B cell (primary cell): ENCODE measurements at regions not wholly inside any gene's neighbourhood (a gene's known extent, or its start where the extent isn't known, plus 50 kb on each side); places are given as distances from the start of the nearest gene placed in this dataset.

ENCODE experiments used
- ATAC-seq: fragments of 200-7000 bp; cut with Tn5 transposase; one replicate; pipeline ENCODE4 v1.10.0; 2021; ENCODE audit warnings: low read depth, mild to moderate bottlenecking, moderate number of reproducible peaks, moderate library complexity
- CTCF ChIA-PET: fragments of 350-600 bp; sonication (Branson Sonifier 250); formaldehyde crosslinking; loops from one replicate; lab custom pipeline; 2021; ENCODE audit warnings: antibody characterized with exemption, inconsistent platforms; lab: Charles Lee
- POLR2A ChIA-PET: fragments of 350-600 bp; sonication (Branson Sonifier 250); formaldehyde crosslinking; loops from one replicate; lab custom pipeline; 2021; ENCODE audit warnings: antibody characterized with exemption; lab: Charles Lee
- DNase-seq: peaks from one replicate; pipeline ENCODE4 v3.0.0; 2013
- H2AFZ ChIP-seq: 2 replicates; pipeline ENCODE4 v1.6.1; 2012; ENCODE audit warnings: mild to moderate bottlenecking, low read depth, low read length; ENCODE audit not compliant: insufficient read depth, poor library complexity, severe bottlenecking
- H3K27ac ChIP-seq, 2 donors: 1 replicate in 1 of 2; 2 replicates in 1 of 2; pipeline ENCODE4 v1.5.1; 2012 to 2013; ENCODE audit warnings: low read length in 2 of 2, mild to moderate bottlenecking in 2 of 2, moderate library complexity in 1 of 2
- H3K27me3 ChIP-seq, 4 experiments: fragments of 200-600 bp in 1 of 4; sonication (generic) in 1 of 4; replicated peaks in 1 of 4; 1 replicate in 2 of 4; 2 replicates in 2 of 4; pipeline versions ENCODE4 v1.6.1 to v1.7.0; 2013 to 2016; ENCODE audit warnings: low read length in 3 of 4, mild to moderate bottlenecking in 2 of 4, mixed read lengths in 1 of 4, moderate library complexity in 1 of 4; ENCODE audit not compliant: insufficient read depth in 4 of 4, control insufficient read depth in 3 of 4; ENCODE audit errors: control extremely low read depth in 1 of 4
- H3K36me3 ChIP-seq, 2 experiments: replicated peaks in 1 of 2; 1 replicate in 1 of 2; 2 replicates in 1 of 2; pipeline versions ENCODE4 v1.6.1 to v1.7.1; 2013; ENCODE audit warnings: low read length in 1 of 2; ENCODE audit not compliant: insufficient read depth in 2 of 2, control insufficient read depth in 1 of 2; ENCODE audit errors: control extremely low read depth in 1 of 2, extremely low read depth in 1 of 2
- H3K4me1 ChIP-seq, 2 donors: fragments of 200-600 bp in 1 of 2; sonication (generic) in 1 of 2; 1 replicate in 1 of 2; 2 replicates in 1 of 2; pipeline versions ENCODE4 v1.5.1 to v1.6.1; 2013 to 2017; ENCODE audit warnings: low read length in 2 of 2; ENCODE audit not compliant: control insufficient read depth in 2 of 2, insufficient read depth in 2 of 2
- H3K4me2 ChIP-seq: replicated peaks from 2 replicates; pipeline ENCODE3; 2012; ENCODE audit warnings: mild to moderate bottlenecking, low read depth, low read length; ENCODE audit not compliant: poor library complexity, severe bottlenecking
- H3K4me3 ChIP-seq, 5 experiments: fragments of 200-600 bp in 1 of 5; sonication (generic) in 1 of 5; 1 replicate in 3 of 5; 2 replicates in 2 of 5; pipeline versions ENCODE4 v1.5.1 to v1.7.0; 2011 to 2016; ENCODE audit warnings: low read length in 4 of 5, mild to moderate bottlenecking in 4 of 5, low read depth in 2 of 5, control low read depth in 1 of 5, moderate library complexity in 1 of 5; ENCODE audit not compliant: insufficient read depth in 1 of 5; ENCODE audit errors: control extremely low read depth in 1 of 5, extremely low read depth in 1 of 5
- H3K79me2 ChIP-seq: fragments of 200-600 bp; sonication (generic); one replicate; pipeline ENCODE4 v1.6.0; 2016; ENCODE audit warnings: low read length; ENCODE audit not compliant: control insufficient read depth, insufficient read depth
- H3K9ac ChIP-seq: fragments of 200-600 bp; sonication (generic); 2 replicates; pipeline ENCODE4 v1.6.1; 2017; ENCODE audit warnings: mild to moderate bottlenecking, low read length, moderate library complexity
- H3K9me3 ChIP-seq, 3 donors: one replicate each; pipeline versions ENCODE4 v1.6.1 to v1.7.1; 2013; ENCODE audit warnings: low read length in 2 of 3; ENCODE audit not compliant: control insufficient read depth in 2 of 3, insufficient read depth in 1 of 3; ENCODE audit errors: control extremely low read depth in 1 of 3
- H4K20me1 ChIP-seq: 2 replicates; pipeline ENCODE4 v1.6.0; 2012; ENCODE audit warnings: mild to moderate bottlenecking, low read length; ENCODE audit not compliant: insufficient read depth, control insufficient read depth, poor library complexity, severe bottlenecking
- H3K27ac Mint-ChIP-seq: one replicate; pipeline ENCODE4 v1.8.0; 2021; ENCODE audit warnings: mixed read lengths
- H3K27me3 Mint-ChIP-seq: one replicate; pipeline ENCODE4 v1.8.0; 2021; ENCODE audit warnings: mixed read lengths
- H3K4me1 Mint-ChIP-seq: one replicate; pipeline ENCODE4 v1.8.0; 2021; ENCODE audit warnings: mixed read lengths
- H3K4me3 Mint-ChIP-seq: one replicate; pipeline ENCODE4 v1.8.0; 2021; ENCODE audit warnings: mixed read lengths
- H3K9me3 Mint-ChIP-seq: one replicate; pipeline ENCODE4 v1.8.0; 2022; ENCODE audit warnings: mixed read lengths; ENCODE audit not compliant: insufficient read depth
- EZH2 ChIP-seq: IDR thresholded peaks from 2 replicates; pipeline ENCODE4 v1.6.1; 2012; ENCODE audit warnings: borderline replicate concordance, low read depth, mild to moderate bottlenecking, moderate library complexity, low read length; ENCODE audit not compliant: insufficient read depth, poor library complexity, severe bottlenecking
- WGBS: methylation state at CpG from one replicate; pipeline ENCODE4 v1.1.5; 2013; ENCODE audit warnings: missing lambda C conversion rate; ENCODE audit not compliant: insufficient coverage; 5-methylcytosine and 5-hydroxymethylcytosine counted together
- intact Hi-C: fragments of 100-400 bp; cut with micrococcal nuclease; formaldehyde crosslinking; loops from one replicate; pipeline ENCODE4 v1.10.0; 2022
- TF ChIP-seq, protein P1 (sequence below): fragments of 200-600 bp; IDR thresholded peaks from one replicate; pipeline ENCODE4 v1.8.0; 2022; ENCODE audit warnings: antibody characterized with exemption, mild to moderate bottlenecking

DNA sequence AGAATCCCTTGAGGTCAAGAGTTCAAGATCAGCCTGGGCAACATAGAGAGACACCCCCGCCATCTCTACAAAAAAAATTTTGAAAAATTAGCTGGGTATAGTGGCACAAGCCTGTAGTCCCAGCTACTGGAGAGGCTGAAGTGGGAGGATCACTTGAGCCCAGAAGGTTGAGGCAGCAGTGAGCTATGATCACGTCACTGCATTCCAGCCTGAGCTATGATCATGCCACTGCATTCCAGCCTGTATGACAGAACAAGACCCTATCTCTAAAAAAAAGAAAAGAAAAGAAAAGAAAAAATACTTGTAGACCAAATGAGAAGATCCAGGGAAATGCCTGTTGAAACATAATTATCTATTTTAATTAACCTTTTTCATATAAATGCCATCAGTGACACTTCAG, 93.8 kb upstream of the MDM1 start:
- no peak overlapping the region for H3K4me3 Mint-ChIP-seq
- no peaks in the 10 kb centered on the region for H3K27me3 ChIP-seq
- no peaks in the 10 kb centered on the region for H3K9me3 Mint-ChIP-seq
- ChIA-PET POLR2A (no interaction called here), CTCF (no interaction called here)
- DNase-seq (no peak), ATAC-seq (no peak)
- H3K27me3 Mint-ChIP-seq, result no peaks in the 10 kb centered on the region
- H3K9ac ChIP-seq, result no peak overlapping the region
- H3K9me3 ChIP-seq, result no peaks in the 10 kb centered on the region
- no peaks in the 10 kb centered on the region for H3K4me1 ChIP-seq
- no peak overlapping the region for H3K27ac Mint-ChIP-seq
- TF ChIP-seq EZH2, result no peak
- TF ChIP-seq, protein P1, sequence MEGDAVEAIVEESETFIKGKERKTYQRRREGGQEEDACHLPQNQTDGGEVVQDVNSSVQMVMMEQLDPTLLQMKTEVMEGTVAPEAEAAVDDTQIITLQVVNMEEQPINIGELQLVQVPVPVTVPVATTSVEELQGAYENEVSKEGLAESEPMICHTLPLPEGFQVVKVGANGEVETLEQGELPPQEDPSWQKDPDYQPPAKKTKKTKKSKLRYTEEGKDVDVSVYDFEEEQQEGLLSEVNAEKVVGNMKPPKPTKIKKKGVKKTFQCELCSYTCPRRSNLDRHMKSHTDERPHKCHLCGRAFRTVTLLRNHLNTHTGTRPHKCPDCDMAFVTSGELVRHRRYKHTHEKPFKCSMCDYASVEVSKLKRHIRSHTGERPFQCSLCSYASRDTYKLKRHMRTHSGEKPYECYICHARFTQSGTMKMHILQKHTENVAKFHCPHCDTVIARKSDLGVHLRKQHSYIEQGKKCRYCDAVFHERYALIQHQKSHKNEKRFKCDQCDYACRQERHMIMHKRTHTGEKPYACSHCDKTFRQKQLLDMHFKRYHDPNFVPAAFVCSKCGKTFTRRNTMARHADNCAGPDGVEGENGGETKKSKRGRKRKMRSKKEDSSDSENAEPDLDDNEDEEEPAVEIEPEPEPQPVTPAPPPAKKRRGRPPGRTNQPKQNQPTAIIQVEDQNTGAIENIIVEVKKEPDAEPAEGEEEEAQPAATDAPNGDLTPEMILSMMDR, result no peak
- no peaks in the 10 kb centered on the region for H4K20me1 ChIP-seq
- no peaks in the 10 kb centered on the region for H3K79me2 ChIP-seq
- H3K27ac ChIP-seq, result no peak overlapping the region
- H3K36me3 ChIP-seq, result no peaks in the 10 kb centered on the region
- intact Hi-C loops, result no loop called here
- no peak overlapping the region for H2AFZ ChIP-seq
- no peak overlapping the region for H3K4me2 ChIP-seq
- no CpG with 5 or more reads among the region's 2 CpGs for WGBS
- no peaks in the 10 kb centered on the region for H3K4me1 Mint-ChIP-seq
- no peak overlapping the region for H3K4me3 ChIP-seq

DNA sequence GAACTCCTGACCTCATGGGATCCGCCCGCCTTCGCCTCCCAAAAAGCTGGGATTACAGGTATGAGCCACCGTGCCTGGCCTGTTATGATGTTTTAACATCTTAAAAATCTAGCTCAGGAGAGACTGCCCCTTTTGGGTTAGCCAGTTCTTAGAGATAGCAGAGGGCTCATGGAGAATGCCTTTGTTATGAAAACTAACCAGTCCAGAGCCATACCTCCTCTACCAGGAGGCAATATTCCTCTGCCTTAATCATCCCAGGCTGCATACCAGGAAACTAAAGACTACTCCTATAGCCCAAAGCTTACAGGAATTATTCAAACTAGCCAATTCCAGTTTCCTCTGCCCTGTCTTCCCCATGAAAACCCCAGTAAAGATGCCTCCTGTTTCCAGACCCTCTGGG, 96.0 kb upstream of the MDM1 start:
- ATAC-seq, result no peak
- no peak overlapping the region for H2AFZ ChIP-seq
- no peaks in the 10 kb centered on the region for H3K9me3 ChIP-seq
- no peak overlapping the region for H3K9ac ChIP-seq
- WGBS, result 100% methylated on average over 3 of the region's 4 CpGs
- Mint-ChIP-seq H3K4me3 (no peak overlapping the region), H3K27ac (no peak overlapping the region), H3K4me1 (no peaks in the 10 kb centered on the region), H3K27me3 (no peaks in the 10 kb centered on the region), H3K9me3 (no peaks in the 10 kb centered on the region)
- no peaks in the 10 kb centered on the region for H3K27me3 ChIP-seq
- ChIA-PET POLR2A (no interaction called here), CTCF (no interaction called here)
- no peak overlapping the region for H3K4me3 ChIP-seq
- H4K20me1 ChIP-seq, result no peaks in the 10 kb centered on the region
- no peaks in the 10 kb centered on the region for H3K79me2 ChIP-seq
- H3K36me3 ChIP-seq, result no peaks in the 10 kb centered on the region
- TF ChIP-seq, protein P1, result no peak
- no peak for TF ChIP-seq EZH2
- no peaks in the 10 kb centered on the region for H3K4me1 ChIP-seq
- no peak overlapping the region for H3K27ac ChIP-seq
- no peak for DNase-seq
- intact Hi-C loops, result no loop called here
- no peak overlapping the region for H3K4me2 ChIP-seq
